WTC11 (cell line): ENCODE measurements at regions not wholly inside any gene's neighbourhood (a gene's known extent, or its start where the extent isn't known, plus 50 kb on each side); places are given as distances from the start of the nearest gene placed in this dataset.

Source experiments
- ATAC-seq: fragments of 200-7000 bp; cut with Tn5 transposase; 2 replicates; pipeline ENCODE4 v1.10.0; 2021; ENCODE audit warnings: mild to moderate bottlenecking, moderate library complexity
- CTCF ChIA-PET: fragments of 300-600 bp; sonication (Branson Sonifier 250); formaldehyde crosslinking; loops from one replicate; lab custom pipeline; 2021; ENCODE audit warnings: antibody characterized with exemption; lab: Charles Lee
- POLR2A ChIA-PET: fragments of 350-600 bp; sonication (Branson Sonifier 250); formaldehyde crosslinking; loops from one replicate; lab custom pipeline; 2021; ENCODE audit warnings: antibody characterized with exemption; lab: Charles Lee
- DNase-seq: peaks from one replicate; pipeline ENCODE4 v3.0.0; 2021; ENCODE audit warnings: low spot score
- H3K27ac Mint-ChIP-seq: 2 replicates; pipeline ENCODE4 v1.8.0; 2021; ENCODE audit warnings: mixed read lengths
- H3K27me3 Mint-ChIP-seq: 2 replicates; pipeline ENCODE4 v1.8.0; 2021; ENCODE audit warnings: low read depth, mild to moderate bottlenecking, moderate library complexity, mixed read lengths
- H3K36me3 Mint-ChIP-seq: 2 replicates; pipeline ENCODE4 v1.8.0; 2021; ENCODE audit warnings: mixed read lengths
- H3K4me1 Mint-ChIP-seq: 2 replicates; pipeline ENCODE4 v1.8.0; 2022; ENCODE audit warnings: mixed read lengths
- H3K4me3 Mint-ChIP-seq: 2 replicates; pipeline ENCODE4 v1.8.0; 2021; ENCODE audit warnings: mild to moderate bottlenecking, moderate library complexity, mixed read lengths
- H3K9me3 Mint-ChIP-seq: 2 replicates; pipeline ENCODE4 v1.8.0; 2021; ENCODE audit warnings: mixed read lengths
- ATF1 ChIP-seq: sonication (generic); formaldehyde crosslinking; IDR thresholded peaks from 2 replicates; pipeline ENCODE4 v1.8.1; 2023; ENCODE audit warnings: mild to moderate bottlenecking, moderate library complexity, missing genetic modification reagents
- E2F5 ChIP-seq: sonication (generic); formaldehyde crosslinking; IDR thresholded peaks from 2 replicates; pipeline ENCODE4 v1.8.1; 2022; ENCODE audit warnings: mild to moderate bottlenecking, moderate library complexity, missing genetic modification reagents
- ESRRA ChIP-seq: sonication (generic); formaldehyde crosslinking; IDR thresholded peaks from 2 replicates; pipeline ENCODE4 v1.8.1; 2022; ENCODE audit warnings: mild to moderate bottlenecking, missing genetic modification reagents, borderline replicate concordance
- GABPB1 ChIP-seq: sonication (generic); formaldehyde crosslinking; IDR thresholded peaks from 2 replicates; pipeline ENCODE4 v1.8.1; 2023; ENCODE audit warnings: mild to moderate bottlenecking, missing genetic modification reagents
- GRHL2 ChIP-seq: fragments of 250-450 bp; sonication (Bioruptor Pico); IDR thresholded peaks from 2 replicates; pipeline ENCODE4 v1.8.0; 2022; ENCODE audit warnings: mild to moderate bottlenecking, moderate library complexity; ENCODE audit not compliant: insufficient replicate concordance, severe bottlenecking
- GTF2I ChIP-seq: fragments of 250-450 bp; sonication (Bioruptor Pico); conservative IDR thresholded peaks from 2 replicates; pipeline ENCODE4 v1.4.0; 2021; ENCODE audit warnings: mild to moderate bottlenecking
- IRF2 ChIP-seq: sonication (generic); formaldehyde crosslinking; IDR thresholded peaks from 2 replicates; pipeline ENCODE4 v1.8.0; 2022; ENCODE audit warnings: low read depth, missing genetic modification reagents, borderline replicate concordance
- JUN ChIP-seq: sonication (generic); formaldehyde crosslinking; IDR thresholded peaks from 2 replicates; pipeline ENCODE4 v1.8.0; 2023; ENCODE audit warnings: mild to moderate bottlenecking, missing genetic modification reagents
- MLX ChIP-seq: sonication (generic); formaldehyde crosslinking; IDR thresholded peaks from 2 replicates; pipeline ENCODE4 v1.8.1; 2023; ENCODE audit warnings: mild to moderate bottlenecking, missing genetic modification reagents, moderate library complexity
- MYBL2 ChIP-seq: sonication (generic); formaldehyde crosslinking; IDR thresholded peaks from 2 replicates; pipeline ENCODE4 v1.8.1; 2023; ENCODE audit warnings: mild to moderate bottlenecking, moderate library complexity, missing genetic modification reagents
- NFYB ChIP-seq: sonication (generic); formaldehyde crosslinking; conservative IDR thresholded peaks from 2 replicates; pipeline ENCODE4 v1.8.0; 2022; ENCODE audit warnings: low read depth, missing genetic modification reagents
- NR3C1 ChIP-seq: sonication (generic); formaldehyde crosslinking; conservative IDR thresholded peaks from 2 replicates; pipeline ENCODE4 v1.8.1; 2023; ENCODE audit warnings: low read depth, mild to moderate bottlenecking, missing genetic modification reagents
- PREB ChIP-seq: sonication (generic); formaldehyde crosslinking; IDR thresholded peaks from 2 replicates; pipeline ENCODE4 v1.8.1; 2022; ENCODE audit warnings: mild to moderate bottlenecking, missing genetic modification reagents, moderate library complexity, borderline replicate concordance
- SP1 ChIP-seq: sonication (generic); formaldehyde crosslinking; conservative IDR thresholded peaks from 2 replicates; pipeline ENCODE4 v1.8.1; 2022; ENCODE audit warnings: missing genetic modification reagents
- TEAD4 ChIP-seq: sonication (generic); formaldehyde crosslinking; IDR thresholded peaks from 2 replicates; pipeline ENCODE4 v1.8.0; 2022; ENCODE audit warnings: mild to moderate bottlenecking, missing genetic modification reagents
- ZNF219 ChIP-seq: sonication (generic); formaldehyde crosslinking; IDR thresholded peaks from 2 replicates; pipeline ENCODE4 v1.8.0; 2023; ENCODE audit warnings: missing genetic modification reagents, mild to moderate bottlenecking, borderline replicate concordance
- ZNF423 ChIP-seq: fragments of 250-450 bp; sonication (Bioruptor Pico); IDR thresholded peaks from 2 replicates; pipeline ENCODE4 v2.1.2; 2022; ENCODE audit warnings: mild to moderate bottlenecking, moderate library complexity
- ZNF425 ChIP-seq: fragments of 250-450 bp; sonication (Bioruptor Pico); conservative IDR thresholded peaks from 2 replicates; pipeline ENCODE4 v1.9.0; 2021; ENCODE audit warnings: mild to moderate bottlenecking
- ZNF512 ChIP-seq: sonication (generic); formaldehyde crosslinking; IDR thresholded peaks from 2 replicates; pipeline ENCODE4 v1.8.1; 2022; ENCODE audit warnings: missing genetic modification reagents, borderline replicate concordance
- TF ChIP-seq, protein P1 (sequence below): fragments of 200-600 bp; IDR thresholded peaks from 2 replicates; pipeline ENCODE4 v1.8.0; 2022; ENCODE audit warnings: antibody characterized with exemption
- TF ChIP-seq, protein P2 (sequence below): fragments of 250-450 bp; sonication (Bioruptor Pico); IDR thresholded peaks from 2 replicates; pipeline ENCODE4 v1.9.0; 2021; ENCODE audit warnings: mild to moderate bottlenecking
- TF ChIP-seq, protein P3 (sequence below): sonication (generic); formaldehyde crosslinking; IDR thresholded peaks from 2 replicates; pipeline ENCODE4 v1.8.1; 2023; ENCODE audit warnings: mild to moderate bottlenecking, missing genetic modification reagents
- TF ChIP-seq, protein P4 (sequence below): sonication (generic); formaldehyde crosslinking; conservative IDR thresholded peaks from 2 replicates; pipeline ENCODE4 v1.8.1; 2023; ENCODE audit warnings: mild to moderate bottlenecking, low read depth, missing genetic modification reagents, moderate library complexity

- TF ChIP-seq, protein P1, sequence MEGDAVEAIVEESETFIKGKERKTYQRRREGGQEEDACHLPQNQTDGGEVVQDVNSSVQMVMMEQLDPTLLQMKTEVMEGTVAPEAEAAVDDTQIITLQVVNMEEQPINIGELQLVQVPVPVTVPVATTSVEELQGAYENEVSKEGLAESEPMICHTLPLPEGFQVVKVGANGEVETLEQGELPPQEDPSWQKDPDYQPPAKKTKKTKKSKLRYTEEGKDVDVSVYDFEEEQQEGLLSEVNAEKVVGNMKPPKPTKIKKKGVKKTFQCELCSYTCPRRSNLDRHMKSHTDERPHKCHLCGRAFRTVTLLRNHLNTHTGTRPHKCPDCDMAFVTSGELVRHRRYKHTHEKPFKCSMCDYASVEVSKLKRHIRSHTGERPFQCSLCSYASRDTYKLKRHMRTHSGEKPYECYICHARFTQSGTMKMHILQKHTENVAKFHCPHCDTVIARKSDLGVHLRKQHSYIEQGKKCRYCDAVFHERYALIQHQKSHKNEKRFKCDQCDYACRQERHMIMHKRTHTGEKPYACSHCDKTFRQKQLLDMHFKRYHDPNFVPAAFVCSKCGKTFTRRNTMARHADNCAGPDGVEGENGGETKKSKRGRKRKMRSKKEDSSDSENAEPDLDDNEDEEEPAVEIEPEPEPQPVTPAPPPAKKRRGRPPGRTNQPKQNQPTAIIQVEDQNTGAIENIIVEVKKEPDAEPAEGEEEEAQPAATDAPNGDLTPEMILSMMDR = no peak
- TF ChIP-seq MYBL2 (CRISPR knock-in tag) (no peak), GTF2I (CRISPR knock-in tag) (no peak), ATF1 (CRISPR knock-in tag) (no peak), GRHL2 (CRISPR knock-in tag) (no peak), ZNF512 (no peak), SP1 (CRISPR knock-in tag) (no peak), IRF2 (CRISPR knock-in tag) (no peak)
- TF ChIP-seq, protein P2, sequence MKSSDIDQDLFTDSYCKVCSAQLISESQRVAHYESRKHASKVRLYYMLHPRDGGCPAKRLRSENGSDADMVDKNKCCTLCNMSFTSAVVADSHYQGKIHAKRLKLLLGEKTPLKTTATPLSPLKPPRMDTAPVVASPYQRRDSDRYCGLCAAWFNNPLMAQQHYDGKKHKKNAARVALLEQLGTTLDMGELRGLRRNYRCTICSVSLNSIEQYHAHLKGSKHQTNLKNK (CRISPR knock-in tag) = no peak
These were observed 211.8 kb upstream of the CITED2 start (continued) for GRCh38 chr6:139586273-139586672.

GRCh38 chr6:139584599-139584998, 210.2 kb upstream of the CITED2 start:
- Mint-ChIP-seq H3K4me1 (0 out of 2 replicates have a peak, but pooled peaks cover 5% of the 10 kb centered on the region), H3K9me3 (no peaks in the 10 kb centered on the region), H3K4me3 (no peak overlapping the region), H3K27me3 (no peaks in the 10 kb centered on the region), H3K36me3 (no peaks in the 10 kb centered on the region), H3K27ac (no peak overlapping the region)
- no peak for DNase-seq
- no peak for ATAC-seq
- CTCF ChIA-PET = no interaction called here
- POLR2A ChIA-PET = no interaction called here
- TF ChIP-seq PREB (CRISPR knock-in tag) (no peak), MYBL2 (CRISPR knock-in tag) (no peak), ZNF423 (CRISPR knock-in tag) (no peak), E2F5 (CRISPR knock-in tag) (no peak), GABPB1 (CRISPR knock-in tag) (no peak), TEAD4 (CRISPR knock-in tag) (no peak), ZNF425 (CRISPR knock-in tag) (no peak), ATF1 (CRISPR knock-in tag) (no peak), NR3C1 (CRISPR knock-in tag) (no peak), NFYB (CRISPR knock-in tag) (no peak), MLX (no peak), JUN (CRISPR knock-in tag) (no peak), ESRRA (no peak), ZNF219 (no peak)
- TF ChIP-seq, protein P3, sequence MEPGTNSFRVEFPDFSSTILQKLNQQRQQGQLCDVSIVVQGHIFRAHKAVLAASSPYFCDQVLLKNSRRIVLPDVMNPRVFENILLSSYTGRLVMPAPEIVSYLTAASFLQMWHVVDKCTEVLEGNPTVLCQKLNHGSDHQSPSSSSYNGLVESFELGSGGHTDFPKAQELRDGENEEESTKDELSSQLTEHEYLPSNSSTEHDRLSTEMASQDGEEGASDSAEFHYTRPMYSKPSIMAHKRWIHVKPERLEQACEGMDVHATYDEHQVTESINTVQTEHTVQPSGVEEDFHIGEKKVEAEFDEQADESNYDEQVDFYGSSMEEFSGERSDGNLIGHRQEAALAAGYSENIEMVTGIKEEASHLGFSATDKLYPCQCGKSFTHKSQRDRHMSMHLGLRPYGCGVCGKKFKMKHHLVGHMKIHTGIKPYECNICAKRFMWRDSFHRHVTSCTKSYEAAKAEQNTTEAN (CRISPR knock-in tag) = no peak
- TF ChIP-seq, protein P4, sequence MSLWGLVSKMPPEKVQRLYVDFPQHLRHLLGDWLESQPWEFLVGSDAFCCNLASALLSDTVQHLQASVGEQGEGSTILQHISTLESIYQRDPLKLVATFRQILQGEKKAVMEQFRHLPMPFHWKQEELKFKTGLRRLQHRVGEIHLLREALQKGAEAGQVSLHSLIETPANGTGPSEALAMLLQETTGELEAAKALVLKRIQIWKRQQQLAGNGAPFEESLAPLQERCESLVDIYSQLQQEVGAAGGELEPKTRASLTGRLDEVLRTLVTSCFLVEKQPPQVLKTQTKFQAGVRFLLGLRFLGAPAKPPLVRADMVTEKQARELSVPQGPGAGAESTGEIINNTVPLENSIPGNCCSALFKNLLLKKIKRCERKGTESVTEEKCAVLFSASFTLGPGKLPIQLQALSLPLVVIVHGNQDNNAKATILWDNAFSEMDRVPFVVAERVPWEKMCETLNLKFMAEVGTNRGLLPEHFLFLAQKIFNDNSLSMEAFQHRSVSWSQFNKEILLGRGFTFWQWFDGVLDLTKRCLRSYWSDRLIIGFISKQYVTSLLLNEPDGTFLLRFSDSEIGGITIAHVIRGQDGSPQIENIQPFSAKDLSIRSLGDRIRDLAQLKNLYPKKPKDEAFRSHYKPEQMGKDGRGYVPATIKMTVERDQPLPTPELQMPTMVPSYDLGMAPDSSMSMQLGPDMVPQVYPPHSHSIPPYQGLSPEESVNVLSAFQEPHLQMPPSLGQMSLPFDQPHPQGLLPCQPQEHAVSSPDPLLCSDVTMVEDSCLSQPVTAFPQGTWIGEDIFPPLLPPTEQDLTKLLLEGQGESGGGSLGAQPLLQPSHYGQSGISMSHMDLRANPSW (CRISPR knock-in tag) = no peak
